Brain microvascular endothelial cell (primary cell): ENCODE measurements at regions not wholly inside any gene's neighbourhood (a gene's known extent, or its start where the extent isn't known, plus 50 kb on each side); places are given as distances from the start of the nearest gene placed in this dataset.

Experiments
- DNase-seq: peaks from one replicate; pipeline ENCODE4 v3.0.0-alpha.2; 2020
- H3K27ac ChIP-seq: fragments of 250-450 bp; sonication (Bioruptor Pico); 2 replicates; pipeline ENCODE4 v1.5.1; 2020; ENCODE audit warnings: mild to moderate bottlenecking, moderate library complexity
- H3K27me3 ChIP-seq: fragments of 250-450 bp; sonication (Bioruptor Pico); replicated peaks from 2 replicates; pipeline ENCODE4 v1.5.1; 2020; ENCODE audit warnings: mild to moderate bottlenecking
- H3K36me3 ChIP-seq: fragments of 250-450 bp; sonication (Bioruptor Pico); replicated peaks from 2 replicates; pipeline ENCODE4 v1.5.1; 2020; ENCODE audit warnings: mild to moderate bottlenecking
- H3K4me3 ChIP-seq: 2 replicates; pipeline ENCODE4 v1.5.1; 2011; ENCODE audit warnings: low read depth, mild to moderate bottlenecking, control low read depth, low read length, moderate library complexity
- CTCF ChIP-seq: IDR thresholded peaks from 2 replicates; pipeline ENCODE4 v1.5.1; 2011; ENCODE audit warnings: low read depth, mild to moderate bottlenecking, moderate library complexity, low read length, control low read depth, inconsistent platforms; ENCODE audit errors: missing control alignments
- in situ Hi-C: cut with HindIII; loops from 2 replicates; pipeline ENCODE4 v1.10.0; 2017; ENCODE audit warnings: low sequenced_read_pairs, low pct_ligation_motif_present

- in situ Hi-C loops: no loop called here
- no peak for TF ChIP-seq CTCF
- H3K27ac ChIP-seq: no peak overlapping the region
- no peak overlapping the region for H3K4me3 ChIP-seq
- DNase-seq: no peak
- H3K36me3 ChIP-seq: no peaks in the 10 kb centered on the region
- no peaks in the 10 kb centered on the region for H3K27me3 ChIP-seq
Observed at GRCh38 chr12:77549383-77550128, 281.1 kb upstream of the NAV3 start.

- Histone ChIP-seq H3K36me3 (no peaks in the 10 kb centered on the region), H3K27ac (no peak overlapping the region), H3K27me3 (no peaks in the 10 kb centered on the region), H3K4me3 (no peak overlapping the region)
- in situ Hi-C loops: no loop called here
- DNase-seq: no peak
- TF ChIP-seq CTCF: no peak
Observed at GRCh38 chr12:77548797-77549196, 281.9 kb upstream of the NAV3 start.

GRCh38 chr12:77540097-77540496, 290.6 kb upstream of the NAV3 start:
- no peaks in the 10 kb centered on the region for H3K36me3 ChIP-seq
- no peak overlapping the region for H3K4me3 ChIP-seq
- no peak for TF ChIP-seq CTCF
- no peaks in the 10 kb centered on the region for H3K27me3 ChIP-seq
- H3K27ac ChIP-seq: no peak overlapping the region
- in situ Hi-C loops: no loop called here
- DNase-seq: no peak

- no peak for DNase-seq
- in situ Hi-C loops: no loop called here
- no peaks in the 10 kb centered on the region for H3K36me3 ChIP-seq
- no peak overlapping the region for H3K4me3 ChIP-seq
- H3K27me3 ChIP-seq: no peaks in the 10 kb centered on the region
- no peak for TF ChIP-seq CTCF
- no peak overlapping the region for H3K27ac ChIP-seq
Observed at GRCh38 chr12:77537663-77538062, 293.0 kb upstream of the NAV3 start.

GRCh38 chr12:77535734-77536133, 295.0 kb upstream of the NAV3 start:
- no peak for DNase-seq
- Histone ChIP-seq H3K27me3 (no peaks in the 10 kb centered on the region), H3K36me3 (no peaks in the 10 kb centered on the region), H3K4me3 (no peak overlapping the region), H3K27ac (no peak overlapping the region)
- in situ Hi-C loops: no loop called here
- TF ChIP-seq CTCF: no peak

- no peaks in the 10 kb centered on the region for H3K27me3 ChIP-seq
- H3K36me3 ChIP-seq: no peaks in the 10 kb centered on the region
- in situ Hi-C loops: no loop called here
- DNase-seq: no peak
- no peak overlapping the region for H3K4me3 ChIP-seq
- H3K27ac ChIP-seq: no peak overlapping the region
- TF ChIP-seq CTCF: no peak
Observed at GRCh38 chr12:77531912-77532311, 298.8 kb upstream of the NAV3 start.
